ENCODE measurements at regions not wholly inside any gene's neighbourhood (a gene's known extent, or its start where the extent isn't known, plus 50 kb on each side); places are given as distances from the start of the nearest gene placed in this dataset.
A peak's percentile ranks its signal among the peaks of the same experiment; 100 is the strongest.
"Not testable (repeated sequence)": the region's sequence is repeated elsewhere in the genome, so short reads cannot be mapped to it uniquely, and the experiment has no call there.

- Histone ChIP-seq H3K4me3 (ENCODE audit: low read length) (no peak overlapping the region), H3K4me1 (ENCODE audit: control insufficient read depth, insufficient read depth, low read length) (peaks cover 11% of the 10 kb centered on the region), H3K36me3 (ENCODE audit: control insufficient read depth, insufficient read depth, low read length, severe bottlenecking) (no peaks in the 10 kb centered on the region), H3K9ac (ENCODE audit: low read length) (no peak overlapping the region), H3K27me3 (replicated peaks; ENCODE audit: control insufficient read depth, insufficient read depth, low read length) (no peaks in the 10 kb centered on the region), H3K9me3 (ENCODE audit: control insufficient read depth, low read length) (no peaks in the 10 kb centered on the region)
- no peak for DNase-seq (ENCODE audit: low read depth)
Measured at GRCh38 chr11:29627541-29627940, 389.3 kb downstream of the KCNA4 start.

DNA sequence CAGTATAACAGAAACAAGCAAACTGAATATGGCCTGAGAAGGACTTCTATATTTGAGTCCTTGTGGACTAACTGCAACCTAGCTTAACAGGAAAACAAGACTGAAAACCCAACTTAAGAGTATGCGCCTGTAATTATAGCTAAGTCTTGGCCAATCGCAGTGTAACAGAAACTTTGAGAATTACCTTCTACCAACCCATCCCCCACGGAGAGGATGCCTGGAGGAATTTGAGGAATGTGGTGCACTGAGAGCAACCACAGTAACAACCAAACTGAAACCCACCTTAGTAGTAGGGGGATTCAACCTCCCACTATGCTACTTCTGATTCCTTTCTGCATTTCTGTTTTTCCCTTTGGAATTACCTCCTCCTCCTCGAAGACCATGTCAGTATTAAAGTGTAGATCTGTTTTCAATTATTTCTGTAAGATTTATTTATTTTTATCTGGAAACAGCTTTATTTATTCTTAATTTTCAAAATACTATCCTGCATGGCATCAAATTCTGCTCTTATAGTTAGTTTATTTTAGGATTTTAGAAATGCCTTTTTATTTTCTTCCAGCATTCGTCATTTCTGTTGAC is 393.6 kb downstream of the KCNA4 start:
- no peaks in the 10 kb centered on the region for H3K27me3 ChIP-seq (replicated peaks; ENCODE audit: control insufficient read depth, insufficient read depth, low read length)
- H3K36me3 ChIP-seq (ENCODE audit: control insufficient read depth, insufficient read depth, low read length, severe bottlenecking): no peaks in the 10 kb centered on the region
- H3K4me3 ChIP-seq (ENCODE audit: low read length): no peak overlapping the region
- no peaks in the 10 kb centered on the region for H3K4me1 ChIP-seq (ENCODE audit: control insufficient read depth, insufficient read depth, low read length)
- no peak for DNase-seq (ENCODE audit: low read depth)
- H3K9ac ChIP-seq (ENCODE audit: low read length): no peak overlapping the region
- no peaks in the 10 kb centered on the region for H3K9me3 ChIP-seq (ENCODE audit: control insufficient read depth, low read length)

DNA sequence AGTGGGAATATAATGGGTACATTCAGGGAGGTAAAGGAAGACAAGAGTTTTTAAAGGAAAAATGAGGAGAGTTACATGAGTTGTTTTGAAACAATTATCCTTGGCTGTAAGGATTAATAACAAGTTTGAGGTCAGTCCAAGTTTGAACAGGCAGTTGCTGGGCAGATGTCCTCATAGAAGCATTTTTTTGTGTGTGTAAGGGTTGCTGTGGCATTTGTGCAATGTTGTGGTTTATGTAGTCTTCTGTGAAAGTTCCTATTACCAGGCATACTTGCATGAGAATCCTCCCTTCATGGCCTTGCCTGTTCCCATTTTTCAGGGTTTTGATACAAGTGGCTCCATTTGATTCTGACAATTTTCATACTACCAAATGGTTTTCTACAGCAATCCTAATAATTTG is 400.2 kb downstream of the KCNA4 start:
- Histone ChIP-seq H3K27me3 (replicated peaks; ENCODE audit: control insufficient read depth, insufficient read depth, low read length) (no peaks in the 10 kb centered on the region), H3K4me1 (ENCODE audit: control insufficient read depth, insufficient read depth, low read length) (peaks cover 4% of the 10 kb centered on the region), H3K9me3 (ENCODE audit: control insufficient read depth, low read length) (no peaks in the 10 kb centered on the region), H3K36me3 (ENCODE audit: control insufficient read depth, insufficient read depth, low read length, severe bottlenecking) (no peaks in the 10 kb centered on the region), H3K9ac (ENCODE audit: low read length) (peak overlapping the region; percentile 52), H3K4me3 (ENCODE audit: low read length) (no peak overlapping the region)
- DNase-seq (ENCODE audit: low read depth): peak; percentile 30

DNA sequence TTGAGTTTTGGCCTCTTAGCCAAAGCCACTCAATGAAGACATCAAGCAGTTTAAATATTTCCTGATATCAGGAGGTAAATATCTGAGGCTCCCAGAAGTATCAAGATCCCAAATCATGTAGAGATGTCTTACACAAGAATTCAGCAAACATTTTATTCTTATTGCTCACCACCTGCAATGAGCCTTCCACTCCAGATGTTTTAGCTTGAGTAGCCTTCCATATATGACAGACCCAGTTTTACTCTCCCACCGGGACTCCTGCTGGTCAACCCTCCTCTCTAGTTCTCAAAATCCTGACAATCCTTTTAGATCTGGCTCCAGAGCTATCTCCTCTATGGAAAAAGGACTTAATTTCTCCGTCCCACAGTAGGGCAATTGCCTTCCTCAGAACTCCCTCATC is 404.4 kb downstream of the KCNA4 start:
- no peak for DNase-seq (ENCODE audit: low read depth)
- Histone ChIP-seq H3K9ac (ENCODE audit: low read length) (no peak overlapping the region), H3K4me1 (ENCODE audit: control insufficient read depth, insufficient read depth, low read length) (peaks cover 4% of the 10 kb centered on the region), H3K27me3 (replicated peaks; ENCODE audit: control insufficient read depth, insufficient read depth, low read length) (no peaks in the 10 kb centered on the region), H3K36me3 (ENCODE audit: control insufficient read depth, insufficient read depth, low read length, severe bottlenecking) (no peaks in the 10 kb centered on the region), H3K9me3 (ENCODE audit: control insufficient read depth, low read length) (no peaks in the 10 kb centered on the region), H3K4me3 (ENCODE audit: low read length) (no peak overlapping the region)

DNA sequence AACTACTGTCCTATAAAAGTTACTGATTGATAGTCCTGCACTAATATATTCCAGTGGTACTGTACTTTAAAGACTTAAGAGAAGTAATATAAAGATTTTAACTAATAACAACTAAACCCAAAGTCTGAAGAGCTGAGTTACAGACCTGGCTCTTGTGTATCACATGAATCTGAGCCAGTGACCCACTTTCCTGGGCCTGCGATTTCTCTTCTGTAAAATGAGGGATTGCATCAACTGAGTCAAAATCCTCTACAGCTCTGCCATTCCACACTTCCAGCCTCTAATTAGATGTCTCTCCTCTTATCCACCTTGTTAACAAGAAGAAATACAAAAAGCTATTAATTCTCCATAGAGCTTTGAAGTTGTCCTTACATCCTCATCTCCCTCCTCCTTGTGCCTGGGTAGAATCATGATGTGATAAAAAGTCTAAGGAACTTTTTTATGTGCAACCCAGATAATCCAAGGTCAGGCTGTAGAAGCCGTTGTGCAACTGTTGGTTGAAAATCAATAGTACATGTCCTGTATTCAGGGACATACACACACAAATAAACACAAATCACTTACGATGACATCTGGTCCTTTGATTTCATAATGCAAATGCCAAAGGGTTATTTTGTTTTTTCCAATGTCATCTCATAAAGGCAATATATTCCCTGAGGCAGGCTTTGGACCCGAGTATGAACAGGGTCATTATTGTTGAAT is 410.3 kb downstream of the KCNA4 start:
- H3K4me1 ChIP-seq (ENCODE audit: control insufficient read depth, insufficient read depth, low read length): peaks cover 15% of the 10 kb centered on the region
- H3K36me3 ChIP-seq (ENCODE audit: control insufficient read depth, insufficient read depth, low read length, severe bottlenecking): no peaks in the 10 kb centered on the region
- H3K27me3 ChIP-seq (replicated peaks; ENCODE audit: control insufficient read depth, insufficient read depth, low read length): no peaks in the 10 kb centered on the region
- no peak for DNase-seq (ENCODE audit: low read depth)
- H3K4me3 ChIP-seq (ENCODE audit: low read length): no peak overlapping the region
- no peaks in the 10 kb centered on the region for H3K9me3 ChIP-seq (ENCODE audit: control insufficient read depth, low read length)
- no peak overlapping the region for H3K9ac ChIP-seq (ENCODE audit: low read length)

DNA sequence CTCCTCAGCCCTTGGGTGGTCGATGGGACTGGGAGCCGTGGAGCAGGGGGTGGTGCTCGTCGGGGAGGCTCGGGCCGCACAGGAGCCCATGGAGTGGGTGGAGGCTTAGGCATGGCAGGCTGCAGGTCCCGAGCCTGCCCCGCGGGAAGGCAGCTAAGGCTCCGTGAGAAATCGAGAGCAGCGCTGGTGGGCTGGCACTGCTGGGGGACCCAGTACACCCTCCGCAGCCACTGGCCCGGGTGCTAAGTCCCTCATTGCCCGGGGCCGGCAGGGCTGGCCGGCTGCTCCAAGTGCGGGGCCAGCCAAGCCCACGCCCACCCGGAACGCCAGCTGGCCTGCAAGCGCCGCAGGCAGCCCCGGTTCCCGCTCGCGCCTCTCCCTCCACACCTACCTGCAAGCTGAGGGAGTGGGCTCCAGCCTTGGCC is 416.7 kb downstream of the KCNA4 start:
- not testable (repeated sequence) for DNase-seq (ENCODE audit: low read depth); H3K4me3 ChIP-seq (ENCODE audit: low read length); H3K36me3 ChIP-seq (ENCODE audit: control insufficient read depth, insufficient read depth, low read length, severe bottlenecking); H3K9me3 ChIP-seq (ENCODE audit: control insufficient read depth, low read length); H3K27me3 ChIP-seq (replicated peaks; ENCODE audit: control insufficient read depth, insufficient read depth, low read length); H3K4me1 ChIP-seq (ENCODE audit: control insufficient read depth, insufficient read depth, low read length); H3K9ac ChIP-seq (ENCODE audit: low read length)

GRCh38 chr11:29584342-29584741 is 432.5 kb downstream of the KCNA4 start:
- Histone ChIP-seq H3K9me3 (ENCODE audit: control insufficient read depth, low read length) (peaks cover 3% of the 10 kb centered on the region), H3K9ac (ENCODE audit: low read length) (no peak overlapping the region), H3K4me3 (ENCODE audit: low read length) (no peak overlapping the region), H3K4me1 (ENCODE audit: control insufficient read depth, insufficient read depth, low read length) (no peaks in the 10 kb centered on the region), H3K36me3 (ENCODE audit: control insufficient read depth, insufficient read depth, low read length, severe bottlenecking) (no peaks in the 10 kb centered on the region), H3K27me3 (replicated peaks; ENCODE audit: control insufficient read depth, insufficient read depth, low read length) (no peaks in the 10 kb centered on the region)
- no peak for DNase-seq (ENCODE audit: low read depth)

- Histone ChIP-seq H3K9me3 (ENCODE audit: control insufficient read depth, low read length) (peaks cover 7% of the 10 kb centered on the region), H3K4me3 (ENCODE audit: low read length) (no peak overlapping the region), H3K27me3 (replicated peaks; ENCODE audit: control insufficient read depth, insufficient read depth, low read length) (no peaks in the 10 kb centered on the region), H3K4me1 (ENCODE audit: control insufficient read depth, insufficient read depth, low read length) (no peaks in the 10 kb centered on the region), H3K36me3 (ENCODE audit: control insufficient read depth, insufficient read depth, low read length, severe bottlenecking) (no peaks in the 10 kb centered on the region), H3K9ac (ENCODE audit: low read length) (no peak overlapping the region)
- DNase-seq (ENCODE audit: low read depth): no peak
Measured at GRCh38 chr11:29578806-29579205, 438.0 kb downstream of the KCNA4 start.

DNA sequence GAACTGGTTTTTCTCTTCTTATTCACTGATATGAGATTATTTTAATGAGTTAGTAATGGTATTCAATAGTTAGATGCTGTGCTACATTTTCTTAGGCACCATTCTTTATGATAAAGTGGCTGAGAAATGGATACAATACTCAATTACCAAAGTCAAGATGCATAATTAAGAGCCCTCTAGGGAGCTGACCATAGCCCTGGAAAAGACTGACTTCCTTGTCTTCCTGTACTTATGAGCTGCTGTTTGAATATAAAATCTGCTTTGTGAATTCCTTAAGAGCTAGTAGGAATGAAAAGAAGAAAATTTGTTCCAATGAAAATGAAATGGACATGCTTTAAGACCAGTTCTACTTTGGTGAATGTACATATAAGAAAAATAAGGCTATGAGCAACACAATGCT is 452.3 kb downstream of the KCNA4 start:
- no peak for DNase-seq (ENCODE audit: low read depth)
- H3K9me3 ChIP-seq (ENCODE audit: control insufficient read depth, low read length): no peaks in the 10 kb centered on the region
- no peak overlapping the region for H3K4me3 ChIP-seq (ENCODE audit: low read length)
- no peak overlapping the region for H3K9ac ChIP-seq (ENCODE audit: low read length)
- H3K36me3 ChIP-seq (ENCODE audit: control insufficient read depth, insufficient read depth, low read length, severe bottlenecking): no peaks in the 10 kb centered on the region
- no peaks in the 10 kb centered on the region for H3K27me3 ChIP-seq (replicated peaks; ENCODE audit: control insufficient read depth, insufficient read depth, low read length)
- no peaks in the 10 kb centered on the region for H3K4me1 ChIP-seq (ENCODE audit: control insufficient read depth, insufficient read depth, low read length)

DNA sequence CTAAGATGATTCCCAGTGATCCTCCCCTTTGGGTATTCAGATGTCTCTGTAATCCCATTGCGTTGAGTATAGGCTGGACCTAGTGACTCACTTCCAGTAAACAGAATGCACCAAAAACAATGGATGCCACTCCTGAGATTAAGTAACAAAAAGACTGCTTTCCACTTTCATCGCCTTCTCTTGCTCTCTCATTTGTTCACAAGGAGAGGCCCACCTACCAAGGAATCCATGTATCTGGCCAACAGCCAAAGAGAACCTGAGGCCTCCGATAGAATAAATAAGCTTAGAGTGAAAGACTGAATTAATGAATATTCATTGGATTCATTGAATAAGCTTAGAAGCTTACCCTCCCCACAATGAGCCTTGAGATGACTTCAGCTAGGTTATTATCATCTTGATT is 454.6 kb downstream of the KCNA4 start:
- H3K27me3 ChIP-seq (replicated peaks; ENCODE audit: control insufficient read depth, insufficient read depth, low read length): no peaks in the 10 kb centered on the region
- no peak for DNase-seq (ENCODE audit: low read depth)
- H3K36me3 ChIP-seq (ENCODE audit: control insufficient read depth, insufficient read depth, low read length, severe bottlenecking): no peaks in the 10 kb centered on the region
- H3K4me3 ChIP-seq (ENCODE audit: low read length): no peak overlapping the region
- no peak overlapping the region for H3K9ac ChIP-seq (ENCODE audit: low read length)
- no peaks in the 10 kb centered on the region for H3K9me3 ChIP-seq (ENCODE audit: control insufficient read depth, low read length)
- H3K4me1 ChIP-seq (ENCODE audit: control insufficient read depth, insufficient read depth, low read length): no peaks in the 10 kb centered on the region

DNA sequence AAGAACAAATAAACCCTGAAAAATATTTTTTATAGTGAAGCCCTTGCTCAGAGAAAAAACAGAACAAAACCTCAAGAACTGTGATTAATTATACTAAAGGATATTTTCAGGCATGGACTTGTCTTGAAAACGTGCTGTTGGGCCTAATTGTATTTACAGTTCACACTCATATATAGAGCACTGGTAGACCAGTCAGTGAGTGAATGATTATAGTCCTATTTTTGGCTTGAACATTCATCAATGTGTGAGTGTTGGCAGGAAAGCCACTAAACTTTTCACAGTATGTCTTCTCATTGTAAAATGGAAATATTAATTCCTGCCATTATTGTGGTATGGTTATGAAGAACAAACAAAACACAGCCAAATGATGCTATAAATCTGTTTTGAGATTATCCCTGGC is 462.8 kb downstream of the KCNA4 start:
- Histone ChIP-seq H3K4me3 (ENCODE audit: low read length) (no peak overlapping the region), H3K4me1 (ENCODE audit: control insufficient read depth, insufficient read depth, low read length) (no peaks in the 10 kb centered on the region), H3K9ac (ENCODE audit: low read length) (no peak overlapping the region), H3K36me3 (ENCODE audit: control insufficient read depth, insufficient read depth, low read length, severe bottlenecking) (no peaks in the 10 kb centered on the region), H3K27me3 (replicated peaks; ENCODE audit: control insufficient read depth, insufficient read depth, low read length) (no peaks in the 10 kb centered on the region), H3K9me3 (ENCODE audit: control insufficient read depth, low read length) (no peaks in the 10 kb centered on the region)
- no peak for DNase-seq (ENCODE audit: low read depth)
